ENCODE measurements at regions not wholly inside any gene's neighbourhood (a gene's known extent, or its start where the extent isn't known, plus 50 kb on each side); places are given as distances from the start of the nearest gene placed in this dataset.
"Not testable (repeated sequence)": the region's sequence is repeated elsewhere in the genome, so short reads cannot be mapped to it uniquely, and the experiment has no call there.

DNA sequence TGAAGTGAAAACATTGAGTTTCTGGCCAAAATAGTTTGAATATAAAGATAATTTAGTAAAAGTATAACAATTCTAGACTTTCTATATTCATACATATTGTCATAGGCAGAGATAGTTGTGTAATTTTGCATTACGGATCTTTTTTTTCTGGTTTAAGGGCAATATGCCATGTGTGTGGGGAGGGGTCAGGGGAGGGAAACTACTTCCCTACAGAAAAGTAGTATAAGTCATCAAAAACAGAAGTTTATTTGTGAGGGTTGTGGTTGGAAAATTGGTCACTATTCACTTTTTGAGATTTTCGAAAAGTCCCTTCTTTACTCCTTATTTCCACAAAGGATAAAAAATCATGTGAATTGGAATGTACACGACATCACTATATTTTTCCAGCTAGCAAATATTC, 288.2 kb upstream of the PREP start:
- Histone ChIP-seq H3K4me3 (ENCODE audit: low read length) (no peak overlapping the region), H3K27me3 (ENCODE audit: control insufficient read depth, insufficient read depth) (no peaks in the 10 kb centered on the region), H3K9me3 (ENCODE audit: control insufficient read depth, low read length) (no peaks in the 10 kb centered on the region), H3K27ac (ENCODE audit: low read length) (no peak overlapping the region), H3K4me1 (ENCODE audit: control insufficient read depth, insufficient read depth, low read length) (no peaks in the 10 kb centered on the region)
- ATAC-seq (no peak), DNase-seq (peak in 1 of 3 donors; percentile 16)
- WGBS: 82% methylated on average over 3 of the region's 3 CpGs
- intact Hi-C loops (cut with DNase I): no loop called here

DNA sequence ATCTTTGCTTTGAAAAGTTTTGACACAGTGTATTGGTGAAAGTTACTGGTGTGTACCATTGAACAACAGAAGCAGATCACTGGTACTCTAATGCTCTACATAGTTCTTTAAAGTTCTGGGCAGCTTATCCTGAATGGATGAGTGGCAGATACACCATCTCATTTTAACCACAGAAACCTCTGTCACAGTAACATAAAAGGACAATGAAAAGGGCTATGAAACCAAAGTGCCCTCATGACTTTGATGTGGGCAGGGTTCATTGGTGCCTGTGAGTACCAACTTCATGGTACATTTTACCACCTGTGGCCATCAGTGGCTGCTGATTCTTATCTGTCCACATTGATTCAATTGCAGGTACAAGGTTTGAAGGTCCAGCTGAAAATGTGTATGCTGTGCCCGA, 285.7 kb upstream of the PREP start:
- Histone ChIP-seq H3K27ac (ENCODE audit: low read length) (no peak overlapping the region), H3K27me3 (ENCODE audit: control insufficient read depth, insufficient read depth) (no peaks in the 10 kb centered on the region), H3K4me1 (ENCODE audit: control insufficient read depth, insufficient read depth, low read length) (no peaks in the 10 kb centered on the region), H3K9me3 (ENCODE audit: control insufficient read depth, low read length) (no peaks in the 10 kb centered on the region), H3K4me3 (ENCODE audit: low read length) (no peak overlapping the region)
- no peak for ATAC-seq
- intact Hi-C loops (cut with DNase I): no loop called here
- 92% methylated on average over 1 of the region's 1 CpG for WGBS
- no peak for DNase-seq

DNA sequence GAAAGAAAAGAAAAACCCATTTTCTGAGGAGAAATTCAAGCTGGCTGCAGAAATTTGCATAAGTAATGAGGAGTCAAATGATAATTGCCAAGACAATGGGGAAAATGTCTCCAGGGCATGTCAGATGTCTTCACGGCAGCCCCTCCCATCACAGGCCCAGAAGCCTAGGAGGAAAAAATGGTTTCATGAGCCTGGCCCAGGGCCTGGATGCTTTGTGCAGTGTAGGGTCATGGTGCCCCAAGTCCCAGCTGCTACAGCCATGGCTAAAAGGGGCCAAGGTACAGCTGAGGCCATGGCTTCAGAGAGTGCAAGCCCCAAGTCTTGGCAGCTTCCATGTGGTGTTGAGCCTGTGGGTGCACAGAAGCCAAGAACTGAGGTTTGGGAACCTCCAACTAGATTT, 283.9 kb upstream of the PREP start:
- H3K27ac ChIP-seq (ENCODE audit: low read length); H3K27me3 ChIP-seq (ENCODE audit: control insufficient read depth, insufficient read depth); ATAC-seq; DNase-seq; intact Hi-C loops (cut with DNase I); H3K4me1 ChIP-seq (ENCODE audit: control insufficient read depth, insufficient read depth, low read length); H3K4me3 ChIP-seq (ENCODE audit: low read length); H3K9me3 ChIP-seq (ENCODE audit: control insufficient read depth, low read length): not testable (repeated sequence)
- 89% methylated on average over 1 of the region's 1 CpG for WGBS

DNA sequence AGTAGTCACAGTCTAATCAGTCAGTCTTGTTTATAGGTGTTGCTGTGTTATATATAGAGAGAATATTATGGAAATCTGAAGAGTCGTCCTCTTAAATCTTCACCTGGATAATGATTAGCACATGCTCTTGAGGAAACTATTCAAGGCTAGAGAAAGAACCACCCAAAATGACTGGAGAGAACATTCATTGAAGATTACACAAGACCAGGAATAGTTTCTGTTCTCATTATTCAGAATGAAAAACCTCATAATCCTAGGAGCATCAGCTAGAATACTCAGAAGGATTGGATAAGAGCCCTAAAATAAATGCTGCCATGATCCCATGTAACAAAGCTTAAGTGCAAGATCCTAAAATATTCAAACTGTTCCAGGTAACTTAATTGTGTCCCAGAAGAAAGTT, 278.2 kb upstream of the PREP start:
- Histone ChIP-seq H3K4me3 (ENCODE audit: low read length) (no peak overlapping the region), H3K4me1 (ENCODE audit: control insufficient read depth, insufficient read depth, low read length) (peaks cover 1% of the 10 kb centered on the region), H3K27me3 (ENCODE audit: control insufficient read depth, insufficient read depth) (no peaks in the 10 kb centered on the region), H3K9me3 (ENCODE audit: control insufficient read depth, low read length) (no peaks in the 10 kb centered on the region), H3K27ac (ENCODE audit: low read length) (no peak overlapping the region)
- WGBS: 79% methylated on average over 1 of the region's 1 CpG
- intact Hi-C loops (cut with DNase I): no loop called here
- ATAC-seq: no peak
- no peak for DNase-seq

GRCh38 chr6:105680131-105680530, 277.2 kb upstream of the PREP start:
- ATAC-seq (no peak), DNase-seq (no peak)
- intact Hi-C loops (cut with DNase I): no loop called here
- Histone ChIP-seq H3K4me3 (ENCODE audit: low read length) (no peak overlapping the region), H3K27ac (ENCODE audit: low read length) (no peak overlapping the region), H3K4me1 (ENCODE audit: control insufficient read depth, insufficient read depth, low read length) (peaks cover 1% of the 10 kb centered on the region), H3K9me3 (ENCODE audit: control insufficient read depth, low read length) (no peaks in the 10 kb centered on the region), H3K27me3 (ENCODE audit: control insufficient read depth, insufficient read depth) (no peaks in the 10 kb centered on the region)
- WGBS: 62% methylated on average over 1 of the region's 1 CpG

GRCh38 chr6:105678516-105678915, 275.6 kb upstream of the PREP start:
- ATAC-seq (no peak), DNase-seq (no peak)
- Histone ChIP-seq H3K4me1 (ENCODE audit: control insufficient read depth, insufficient read depth, low read length) (peaks cover 1% of the 10 kb centered on the region), H3K27ac (ENCODE audit: low read length) (no peak overlapping the region), H3K27me3 (ENCODE audit: control insufficient read depth, insufficient read depth) (no peaks in the 10 kb centered on the region), H3K4me3 (ENCODE audit: low read length) (no peak overlapping the region), H3K9me3 (ENCODE audit: control insufficient read depth, low read length) (no peaks in the 10 kb centered on the region)
- intact Hi-C loops (cut with DNase I): no loop called here
- WGBS: 81% methylated on average over 1 of the region's 1 CpG

- DNase-seq: no peak
Measured at GRCh38 chr6:105677671-105678475, 275.0 kb upstream of the PREP start.

DNA sequence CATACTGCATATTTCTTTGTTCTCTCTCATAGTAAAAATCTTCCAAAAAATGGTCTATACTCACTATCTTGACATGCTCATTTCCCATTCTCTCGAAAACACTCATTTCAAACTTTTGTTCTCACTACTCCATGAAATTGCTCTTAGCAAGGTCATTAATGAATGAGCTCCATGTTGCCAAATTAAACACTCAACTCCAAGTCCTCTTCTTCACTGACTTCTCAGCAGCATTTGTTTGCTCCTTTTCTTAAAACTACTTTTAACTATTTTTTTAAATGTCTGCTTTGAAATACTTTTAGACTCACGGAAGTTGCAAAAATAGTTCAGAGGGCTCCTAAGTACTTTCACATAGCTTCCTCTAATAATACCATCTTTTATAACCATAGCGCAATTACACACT, 274.0 kb upstream of the PREP start:
- Histone ChIP-seq H3K4me1 (ENCODE audit: control insufficient read depth, insufficient read depth, low read length) (peaks cover 1% of the 10 kb centered on the region), H3K27ac (ENCODE audit: low read length) (no peak overlapping the region), H3K27me3 (ENCODE audit: control insufficient read depth, insufficient read depth) (no peaks in the 10 kb centered on the region), H3K9me3 (ENCODE audit: control insufficient read depth, low read length) (no peaks in the 10 kb centered on the region), H3K4me3 (ENCODE audit: low read length) (no peak overlapping the region)
- no peak for DNase-seq
- WGBS: 73% methylated on average over 3 of the region's 3 CpGs
- no peak for ATAC-seq
- intact Hi-C loops (cut with DNase I): no loop called here

More at GRCh38 chr6:105677671-105678475, 275.0 kb upstream of the PREP start:
- intact Hi-C loops (cut with DNase I): no loop called here
- Histone ChIP-seq H3K4me3 (ENCODE audit: low read length) (no peak overlapping the region), H3K9me3 (ENCODE audit: control insufficient read depth, low read length) (no peaks in the 10 kb centered on the region), H3K27ac (ENCODE audit: low read length) (no peak overlapping the region), H3K27me3 (ENCODE audit: control insufficient read depth, insufficient read depth) (no peaks in the 10 kb centered on the region), H3K4me1 (ENCODE audit: control insufficient read depth, insufficient read depth, low read length) (peaks cover 1% of the 10 kb centered on the region)
- 68% methylated on average over 2 of the region's 2 CpGs for WGBS
- peak; percentile 55 to 76 for ATAC-seq

GRCh38 chr6:105675715-105676397, 273.0 kb upstream of the PREP start:
- Histone ChIP-seq H3K4me1 (ENCODE audit: control insufficient read depth, insufficient read depth, low read length) (peaks cover 1% of the 10 kb centered on the region), H3K27ac (ENCODE audit: low read length) (no peak overlapping the region), H3K4me3 (ENCODE audit: low read length) (no peak overlapping the region), H3K27me3 (ENCODE audit: control insufficient read depth, insufficient read depth) (no peaks in the 10 kb centered on the region), H3K9me3 (ENCODE audit: control insufficient read depth, low read length) (no peaks in the 10 kb centered on the region)
- DNase-seq (no peak), ATAC-seq (no peak)
- intact Hi-C loops (cut with DNase I): no loop called here
- 68% methylated on average over 5 of the region's 5 CpGs for WGBS

- WGBS: 72% methylated on average over 2 of the region's 2 CpGs
- not testable (repeated sequence) for H3K27ac ChIP-seq (ENCODE audit: low read length)
Measured at GRCh38 chr6:105672856-105673538, 270.1 kb upstream of the PREP start.

DNA sequence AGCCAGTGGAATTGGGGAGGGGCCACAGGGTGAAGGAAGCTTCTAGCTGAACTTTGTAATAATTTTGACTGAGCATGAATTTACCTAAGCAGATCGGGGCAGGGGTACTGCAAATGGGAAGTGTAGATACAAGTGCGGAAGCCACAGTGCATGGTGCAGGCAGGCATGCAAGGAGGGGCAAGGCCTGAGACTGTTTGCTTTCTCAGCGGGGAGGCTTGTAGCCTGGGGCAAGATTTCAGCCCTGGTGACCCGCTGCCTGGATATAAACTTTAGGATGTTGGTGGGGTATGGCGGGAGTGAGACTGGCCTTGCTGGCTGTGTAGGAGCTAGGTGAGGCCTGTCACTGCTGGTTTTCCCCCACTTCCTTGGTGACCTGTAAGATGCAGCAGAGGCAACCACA, 266.4 kb upstream of the PREP start:
- ATAC-seq (no peak), DNase-seq (no peak)
- Histone ChIP-seq H3K27me3 (ENCODE audit: control insufficient read depth, insufficient read depth) (no peaks in the 10 kb centered on the region), H3K4me3 (ENCODE audit: low read length) (no peak overlapping the region), H3K27ac (ENCODE audit: low read length) (no peak overlapping the region), H3K4me1 (ENCODE audit: control insufficient read depth, insufficient read depth, low read length) (no peaks in the 10 kb centered on the region), H3K9me3 (ENCODE audit: control insufficient read depth, low read length) (no peaks in the 10 kb centered on the region)
- intact Hi-C loops (cut with DNase I): no loop called here
- WGBS: 95% methylated on average over 5 of the region's 5 CpGs

More at GRCh38 chr6:105672856-105673538, 270.1 kb upstream of the PREP start:
- intact Hi-C loops (cut with DNase I); H3K4me3 ChIP-seq (ENCODE audit: low read length); ATAC-seq; H3K27me3 ChIP-seq (ENCODE audit: control insufficient read depth, insufficient read depth); DNase-seq; H3K9me3 ChIP-seq (ENCODE audit: control insufficient read depth, low read length); H3K4me1 ChIP-seq (ENCODE audit: control insufficient read depth, insufficient read depth, low read length): not testable (repeated sequence)

Measured in right cardiac atrium (tissue), 5 donors.